ENCODE measurements at regions not wholly inside any gene's neighbourhood (a gene's known extent, or its start where the extent isn't known, plus 50 kb on each side); places are given as distances from the start of the nearest gene placed in this dataset.

DNA sequence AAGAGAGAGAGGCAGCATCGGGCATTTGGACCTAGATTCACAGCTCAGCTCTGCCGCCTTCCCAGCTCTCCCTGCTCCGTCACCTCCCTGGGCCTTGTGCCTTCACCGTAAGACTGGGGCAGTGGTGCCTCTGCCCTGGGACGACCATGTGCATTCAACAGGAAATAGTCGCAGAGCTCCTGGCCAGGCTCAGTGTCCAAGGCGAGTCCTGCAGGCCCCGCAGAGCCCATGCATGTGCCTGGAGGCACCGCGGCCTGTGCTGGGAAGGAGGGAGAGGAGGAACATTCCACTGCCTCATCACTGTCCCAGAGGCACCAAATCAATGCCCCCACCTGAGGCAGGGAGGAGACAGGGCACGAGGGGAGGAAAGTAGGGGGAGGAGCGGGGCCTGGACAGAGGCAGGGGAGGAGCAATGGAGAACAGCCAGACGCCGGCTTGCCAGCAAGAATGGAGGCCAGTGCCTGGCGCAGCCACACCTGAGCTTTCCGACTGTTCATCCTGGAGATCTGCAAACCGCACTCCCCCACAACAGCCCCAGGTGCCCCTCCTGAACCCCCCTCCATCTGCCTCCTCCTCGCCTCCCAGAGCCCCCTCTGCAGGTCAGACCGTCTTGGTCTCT lies 74.4 kb upstream of the PRR5 start:
- TF ChIP-seq POLR2AphosphoS5 (IDR thresholded peaks at IDR 0.05; ENCODE audit: low read depth, low read length), result no peak
- TF ChIP-seq, protein P1, sequence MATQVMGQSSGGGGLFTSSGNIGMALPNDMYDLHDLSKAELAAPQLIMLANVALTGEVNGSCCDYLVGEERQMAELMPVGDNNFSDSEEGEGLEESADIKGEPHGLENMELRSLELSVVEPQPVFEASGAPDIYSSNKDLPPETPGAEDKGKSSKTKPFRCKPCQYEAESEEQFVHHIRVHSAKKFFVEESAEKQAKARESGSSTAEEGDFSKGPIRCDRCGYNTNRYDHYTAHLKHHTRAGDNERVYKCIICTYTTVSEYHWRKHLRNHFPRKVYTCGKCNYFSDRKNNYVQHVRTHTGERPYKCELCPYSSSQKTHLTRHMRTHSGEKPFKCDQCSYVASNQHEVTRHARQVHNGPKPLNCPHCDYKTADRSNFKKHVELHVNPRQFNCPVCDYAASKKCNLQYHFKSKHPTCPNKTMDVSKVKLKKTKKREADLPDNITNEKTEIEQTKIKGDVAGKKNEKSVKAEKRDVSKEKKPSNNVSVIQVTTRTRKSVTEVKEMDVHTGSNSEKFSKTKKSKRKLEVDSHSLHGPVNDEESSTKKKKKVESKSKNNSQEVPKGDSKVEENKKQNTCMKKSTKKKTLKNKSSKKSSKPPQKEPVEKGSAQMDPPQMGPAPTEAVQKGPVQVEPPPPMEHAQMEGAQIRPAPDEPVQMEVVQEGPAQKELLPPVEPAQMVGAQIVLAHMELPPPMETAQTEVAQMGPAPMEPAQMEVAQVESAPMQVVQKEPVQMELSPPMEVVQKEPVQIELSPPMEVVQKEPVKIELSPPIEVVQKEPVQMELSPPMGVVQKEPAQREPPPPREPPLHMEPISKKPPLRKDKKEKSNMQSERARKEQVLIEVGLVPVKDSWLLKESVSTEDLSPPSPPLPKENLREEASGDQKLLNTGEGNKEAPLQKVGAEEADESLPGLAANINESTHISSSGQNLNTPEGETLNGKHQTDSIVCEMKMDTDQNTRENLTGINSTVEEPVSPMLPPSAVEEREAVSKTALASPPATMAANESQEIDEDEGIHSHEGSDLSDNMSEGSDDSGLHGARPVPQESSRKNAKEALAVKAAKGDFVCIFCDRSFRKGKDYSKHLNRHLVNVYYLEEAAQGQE (IDR thresholded peaks at IDR 0.05; ENCODE audit: insufficient read depth in 1 of 2, low read depth in 2 of 2, low read length in 2 of 2), result no peak
- no peak for TF ChIP-seq TAF1 (IDR thresholded peaks at IDR 0.05; ENCODE audit: borderline replicate concordance, insufficient read depth, low read length)
- TF ChIP-seq SIN3A (IDR thresholded peaks at IDR 0.05; ENCODE audit: borderline replicate concordance, insufficient read depth, low read length), result no peak

All from PFSK-1 (cell line).